GM12865 (cell line): ENCODE measurements at regions not wholly inside any gene's neighbourhood (a gene's known extent, or its start where the extent isn't known, plus 50 kb on each side); places are given as distances from the start of the nearest gene placed in this dataset.
A peak's percentile ranks its signal among the peaks of the same experiment; 100 is the strongest.

Experiments
- DNase-seq: peaks from one replicate; pipeline ENCODE4 v3.0.0; 2010; ENCODE audit warnings: low read depth
- H3K4me3 ChIP-seq: 2 replicates; pipeline ENCODE4 v1.5.1; 2011; ENCODE audit warnings: mild to moderate bottlenecking, low read depth, low read length, control low read depth
- TF ChIP-seq, protein P1 (sequence below): IDR thresholded peaks from 2 replicates; pipeline ENCODE4 v1.5.1; 2011; ENCODE audit warnings: low read length, control low read depth, low read depth, inconsistent platforms; ENCODE audit not compliant: insufficient read depth; ENCODE audit errors: missing control alignments

DNA sequence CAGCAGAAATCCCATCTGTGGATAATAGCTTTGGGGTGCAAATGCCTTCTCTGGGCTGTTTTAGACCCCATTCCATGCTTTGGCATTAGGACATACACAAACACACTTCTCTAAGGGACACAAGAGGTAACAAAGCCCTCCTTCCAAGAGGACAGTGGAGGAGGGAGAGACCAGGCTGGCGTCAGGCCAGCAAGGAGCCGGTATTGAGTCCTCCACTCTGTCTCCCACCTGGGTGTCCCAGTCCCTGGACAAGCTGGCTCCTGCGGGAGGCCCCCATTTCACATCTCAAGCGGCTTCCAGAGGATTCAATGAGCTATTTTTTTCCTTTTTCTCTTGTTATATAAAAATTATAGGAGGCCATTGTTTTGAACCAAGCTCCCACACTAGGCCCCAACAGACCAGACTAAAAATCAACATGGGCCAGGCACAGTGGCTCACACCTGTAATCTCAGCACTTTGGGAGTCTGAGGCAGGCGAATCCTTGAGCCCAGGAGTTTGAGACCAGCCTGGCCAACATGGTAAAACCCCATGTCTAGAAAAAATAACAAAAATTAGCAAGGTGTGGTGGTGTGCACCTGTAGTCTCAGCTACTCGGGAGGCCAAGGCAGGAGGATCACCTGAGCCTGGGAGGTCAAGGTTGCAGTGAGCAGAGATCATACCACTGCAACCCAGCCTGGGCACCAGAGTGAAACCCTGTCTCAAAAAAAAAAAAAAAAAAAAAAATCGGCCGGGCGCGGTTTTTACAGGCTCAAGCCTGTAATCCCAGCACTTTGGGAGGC is 142.9 kb downstream of the TOMM20 start:
- no peak overlapping the region for H3K4me3 ChIP-seq
- no peak for DNase-seq
- TF ChIP-seq, protein P1, sequence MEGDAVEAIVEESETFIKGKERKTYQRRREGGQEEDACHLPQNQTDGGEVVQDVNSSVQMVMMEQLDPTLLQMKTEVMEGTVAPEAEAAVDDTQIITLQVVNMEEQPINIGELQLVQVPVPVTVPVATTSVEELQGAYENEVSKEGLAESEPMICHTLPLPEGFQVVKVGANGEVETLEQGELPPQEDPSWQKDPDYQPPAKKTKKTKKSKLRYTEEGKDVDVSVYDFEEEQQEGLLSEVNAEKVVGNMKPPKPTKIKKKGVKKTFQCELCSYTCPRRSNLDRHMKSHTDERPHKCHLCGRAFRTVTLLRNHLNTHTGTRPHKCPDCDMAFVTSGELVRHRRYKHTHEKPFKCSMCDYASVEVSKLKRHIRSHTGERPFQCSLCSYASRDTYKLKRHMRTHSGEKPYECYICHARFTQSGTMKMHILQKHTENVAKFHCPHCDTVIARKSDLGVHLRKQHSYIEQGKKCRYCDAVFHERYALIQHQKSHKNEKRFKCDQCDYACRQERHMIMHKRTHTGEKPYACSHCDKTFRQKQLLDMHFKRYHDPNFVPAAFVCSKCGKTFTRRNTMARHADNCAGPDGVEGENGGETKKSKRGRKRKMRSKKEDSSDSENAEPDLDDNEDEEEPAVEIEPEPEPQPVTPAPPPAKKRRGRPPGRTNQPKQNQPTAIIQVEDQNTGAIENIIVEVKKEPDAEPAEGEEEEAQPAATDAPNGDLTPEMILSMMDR: no peak

DNA sequence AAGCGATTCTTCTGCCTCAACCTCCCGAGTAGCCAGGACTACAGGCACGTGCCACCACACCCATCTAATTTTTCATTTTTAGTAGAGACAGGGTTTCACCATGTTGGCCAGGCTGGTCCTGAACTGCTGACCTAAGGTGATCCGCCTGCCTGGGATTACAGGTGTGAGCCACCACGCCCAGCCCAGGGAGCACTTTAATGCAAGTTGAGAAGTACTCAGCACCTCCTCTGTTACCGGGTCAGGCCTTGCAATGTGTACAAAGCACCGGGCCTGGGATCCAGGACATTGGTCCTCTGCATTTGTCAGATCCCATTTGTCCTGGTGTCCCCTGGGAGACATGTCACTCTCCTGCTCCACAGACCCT is 143.6 kb downstream of the TOMM20 start:
- TF ChIP-seq, protein P1: no peak
- no peak for DNase-seq
- no peak overlapping the region for H3K4me3 ChIP-seq

DNA sequence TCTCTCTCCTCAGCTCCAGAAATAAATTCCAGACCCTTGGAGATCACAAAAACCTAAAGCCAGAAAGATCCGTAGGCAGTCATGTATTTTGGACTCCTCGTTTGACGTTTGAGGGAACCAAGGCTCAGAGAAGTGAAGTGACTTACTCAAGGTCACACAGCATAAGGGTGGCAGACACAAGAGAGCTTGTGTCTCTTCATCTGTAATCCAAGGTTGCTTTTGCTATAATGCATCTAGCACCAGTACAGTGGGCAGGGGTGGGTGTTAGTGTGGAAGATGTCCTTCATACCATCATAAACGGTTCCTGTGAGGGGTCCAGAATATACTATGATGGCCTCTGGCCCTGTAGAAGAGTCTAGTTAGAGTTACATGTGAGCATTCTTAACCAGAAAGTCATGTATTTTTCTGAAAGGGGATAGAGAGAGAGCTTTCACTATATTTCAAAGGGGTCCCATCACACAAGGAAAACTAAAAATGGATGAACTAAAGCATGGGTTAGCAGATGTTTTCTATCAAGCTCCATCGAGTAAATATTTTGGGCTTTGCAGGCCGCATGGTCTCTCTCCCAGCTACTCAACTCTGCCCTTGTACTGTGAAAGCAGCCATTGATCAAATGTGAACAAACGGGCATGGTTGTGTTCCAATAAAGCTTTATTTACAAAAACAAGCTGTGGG is 144.9 kb downstream of the TOMM20 start:
- TF ChIP-seq, protein P1: no peak
- no peak for DNase-seq

DNA sequence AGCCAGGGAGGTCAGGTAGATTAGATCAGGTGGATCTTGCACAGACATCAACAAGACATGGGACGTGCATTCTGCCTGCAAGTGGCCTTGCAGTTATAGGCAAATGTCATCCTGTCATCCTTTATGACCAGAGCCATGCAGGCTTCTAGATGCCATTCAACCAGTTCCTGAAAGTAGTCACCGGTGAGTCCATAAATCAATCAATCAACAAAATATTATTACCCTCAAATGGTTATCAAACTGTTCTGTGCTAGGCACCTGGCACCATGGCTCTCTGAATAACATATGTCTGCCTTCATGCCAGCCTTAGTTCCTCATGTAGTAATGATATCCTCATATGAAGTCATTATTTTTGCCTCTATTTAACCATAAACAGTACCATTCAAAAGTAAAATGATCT is 146.9 kb downstream of the TOMM20 start:
- TF ChIP-seq, protein P1: no peak

More for the DNA sequence above, 144.9 kb downstream of the TOMM20 start:
- no peak overlapping the region for H3K4me3 ChIP-seq

DNA sequence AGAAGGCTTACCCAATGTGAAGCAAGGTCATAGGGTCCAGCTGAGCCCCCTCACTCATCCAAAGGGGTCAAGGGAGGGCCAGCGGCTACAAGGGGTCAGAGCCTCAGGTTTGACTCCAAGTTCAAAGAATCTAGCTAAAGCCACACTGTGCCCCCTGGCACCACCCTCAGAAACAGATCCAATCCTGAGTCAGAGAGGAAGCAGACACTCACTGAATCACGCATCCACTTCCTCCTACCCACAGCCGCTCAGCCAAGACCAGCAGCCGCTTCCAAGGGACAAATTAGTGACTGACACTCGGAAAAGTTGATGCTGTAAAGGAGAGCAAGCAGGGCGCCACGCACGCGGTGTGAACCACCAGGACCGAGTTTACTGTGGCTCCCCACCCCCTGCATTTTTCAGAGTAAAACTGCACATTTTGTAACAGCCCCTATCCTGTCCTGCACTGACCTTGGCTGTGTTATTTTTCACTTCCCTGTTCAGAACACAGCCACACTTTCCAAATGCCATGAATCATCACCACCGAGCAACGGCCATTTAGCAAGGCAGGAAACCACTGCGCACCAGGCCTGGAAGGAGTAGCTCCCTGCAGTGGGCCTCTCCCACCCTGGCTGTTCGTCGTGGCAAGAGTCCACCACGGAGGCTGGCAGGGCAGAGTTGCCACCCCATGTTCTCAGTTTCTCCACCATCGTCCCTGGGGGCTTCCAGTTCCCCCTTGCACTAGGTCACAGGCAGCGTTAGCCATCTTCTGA is 147.8 kb downstream of the TOMM20 start:
- DNase-seq: peak; percentile 89
- TF ChIP-seq, protein P1: no peak
- H3K4me3 ChIP-seq: peak overlapping the region; percentile 63

More for the DNA sequence above, 146.9 kb downstream of the TOMM20 start:
- H3K4me3 ChIP-seq: peak overlapping the region; percentile 63
- peak; percentile 44 for DNase-seq

DNA sequence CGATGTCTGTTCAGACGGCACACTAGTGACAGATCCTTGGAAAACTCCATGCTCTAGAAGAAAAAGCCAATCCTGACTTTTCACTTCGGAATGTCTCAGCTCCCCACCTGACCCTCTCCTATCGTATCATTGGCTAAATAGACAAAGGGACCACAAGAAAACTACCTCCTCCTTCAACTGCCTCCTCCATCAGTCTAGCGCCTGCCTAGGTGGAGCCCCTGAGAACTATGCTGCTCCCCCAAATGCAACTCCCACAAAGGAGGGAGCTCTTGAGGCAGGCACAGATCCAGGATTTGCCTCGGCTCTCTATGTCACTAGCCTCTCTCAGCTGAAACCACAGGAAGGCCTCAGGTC is 148.4 kb downstream of the TOMM20 start:
- TF ChIP-seq, protein P1: no peak
- peak overlapping the region; percentile 63 for H3K4me3 ChIP-seq
- peak; percentile 78 for DNase-seq
